NCI-H1436 treated with DMSO at 0.1 percent for 48 hours (cell line): ENCODE measurements at regions not wholly inside any gene's neighbourhood (a gene's known extent, or its start where the extent isn't known, plus 50 kb on each side); places are given as distances from the start of the nearest gene placed in this dataset.
"Not testable (repeated sequence)": the region's sequence is repeated elsewhere in the genome, so short reads cannot be mapped to it uniquely, and the experiment has no call there.

Experiments used
- DNase-seq: peaks from one replicate; lab custom pipeline; 2025; lab: John Stamatoyannopoulos, UW

DNA sequence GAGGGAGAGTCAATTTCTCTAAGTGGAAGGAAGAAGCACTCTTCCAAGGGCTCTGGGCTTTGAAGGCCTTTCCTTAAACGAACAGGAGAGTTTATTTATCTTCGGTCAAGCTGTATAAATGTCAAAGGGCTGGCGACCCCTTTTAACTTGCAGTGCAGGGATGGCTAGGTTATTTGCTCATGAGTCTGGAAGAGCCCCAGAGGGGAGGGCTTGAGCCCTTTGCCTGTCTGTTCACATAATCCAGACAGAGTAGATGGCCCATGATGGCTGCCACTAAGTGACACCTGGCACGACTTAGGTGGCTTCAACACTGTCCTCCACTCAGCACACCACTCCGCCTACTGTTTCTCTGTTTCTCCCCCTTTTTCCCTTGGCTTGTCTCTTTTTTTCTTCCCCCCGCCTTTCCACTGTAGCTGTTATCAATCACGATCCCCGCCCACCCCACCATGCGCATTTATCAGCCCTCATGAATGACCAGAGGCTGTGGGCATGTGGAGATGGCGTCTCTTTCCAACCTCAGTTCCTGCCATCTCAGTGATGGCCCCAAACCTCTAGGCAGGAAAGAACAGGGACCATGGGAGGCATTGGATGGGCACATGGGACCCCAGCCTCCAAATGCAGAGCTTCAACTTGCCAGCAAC is 408.7 kb upstream of the TNRC6C start:
- no peak for DNase-seq

DNA sequence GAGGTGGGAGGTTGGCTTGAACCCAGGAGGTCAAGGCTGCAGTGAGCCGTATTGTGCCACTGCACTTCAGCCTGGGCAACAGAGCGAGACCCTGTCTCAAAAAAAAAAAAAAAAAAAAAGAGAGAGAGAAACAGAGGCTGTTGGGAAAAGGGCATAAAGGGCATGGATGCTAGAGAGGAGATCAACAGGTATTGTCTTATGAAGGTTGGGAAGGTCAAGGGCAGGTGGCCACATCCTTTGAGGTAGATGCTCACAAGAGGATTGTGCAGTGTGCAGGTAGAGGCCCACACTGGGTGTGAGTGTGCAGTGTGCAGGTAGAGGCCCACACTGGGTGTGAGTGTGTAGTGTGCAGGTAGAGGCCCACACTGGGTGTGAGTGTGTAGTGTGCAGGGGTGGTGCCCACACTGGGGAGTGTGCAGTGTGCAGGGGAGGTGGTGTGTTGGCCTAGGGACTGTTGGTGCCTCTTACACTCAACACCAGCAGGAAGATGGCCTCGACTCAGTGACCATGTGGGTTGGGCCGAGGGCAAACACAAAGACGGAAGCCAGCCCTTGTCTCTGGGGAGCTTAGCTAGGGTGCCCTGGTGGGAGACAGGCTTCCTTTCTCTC is 404.9 kb upstream of the TNRC6C start:
- DNase-seq, result no peak

DNA sequence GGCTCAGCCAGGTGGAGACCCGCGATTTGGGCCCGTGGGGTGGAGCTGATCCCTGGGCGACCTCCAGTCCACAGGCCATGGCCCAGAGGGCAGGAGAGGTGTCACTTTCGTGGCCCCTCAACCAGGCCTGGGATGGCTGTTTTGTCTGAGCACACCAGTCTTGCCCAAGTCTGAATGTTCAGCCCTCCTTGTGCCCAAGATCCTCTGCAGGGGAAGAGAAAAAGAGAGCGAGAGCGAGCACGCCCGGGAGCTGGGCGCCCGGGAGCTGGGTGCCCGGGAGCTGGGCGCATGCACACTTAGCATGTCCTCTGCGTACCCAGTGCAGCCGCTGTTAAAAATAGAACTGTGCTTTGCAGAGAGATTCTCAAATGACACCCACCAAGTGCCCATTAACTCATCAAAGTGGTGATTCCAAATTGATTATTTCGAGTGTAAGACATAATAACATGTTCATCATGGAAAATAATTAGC is 403.3 kb upstream of the TNRC6C start:
- peak; percentile 60 for DNase-seq

DNA sequence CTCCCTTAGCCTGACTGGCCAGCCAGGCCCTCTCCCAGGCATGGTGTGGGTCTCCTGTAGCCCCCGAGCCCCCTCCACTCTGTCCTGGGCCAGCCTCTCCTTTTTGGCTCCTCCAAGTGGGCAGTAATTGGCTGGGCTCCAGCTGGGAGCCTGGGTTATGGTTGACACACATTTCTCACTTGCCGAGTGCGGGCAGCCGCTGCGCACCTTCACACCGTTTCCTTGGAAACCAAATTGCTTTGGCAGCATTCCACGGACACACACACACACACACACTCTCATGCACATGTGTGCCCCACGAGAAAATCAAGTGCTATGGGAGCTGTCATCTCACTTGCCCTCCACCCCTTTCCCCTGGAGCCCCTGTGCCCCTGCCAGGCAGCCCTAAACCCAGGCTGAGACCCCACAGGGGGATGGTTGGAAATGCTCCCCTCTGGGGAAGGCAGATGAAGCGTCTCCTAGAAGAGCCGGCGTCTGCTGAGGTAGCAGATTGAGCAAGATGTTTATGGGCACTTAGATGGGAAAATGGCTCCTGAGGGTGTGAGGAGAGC is 402.7 kb upstream of the TNRC6C start:
- DNase-seq, result peak; percentile 36

DNA sequence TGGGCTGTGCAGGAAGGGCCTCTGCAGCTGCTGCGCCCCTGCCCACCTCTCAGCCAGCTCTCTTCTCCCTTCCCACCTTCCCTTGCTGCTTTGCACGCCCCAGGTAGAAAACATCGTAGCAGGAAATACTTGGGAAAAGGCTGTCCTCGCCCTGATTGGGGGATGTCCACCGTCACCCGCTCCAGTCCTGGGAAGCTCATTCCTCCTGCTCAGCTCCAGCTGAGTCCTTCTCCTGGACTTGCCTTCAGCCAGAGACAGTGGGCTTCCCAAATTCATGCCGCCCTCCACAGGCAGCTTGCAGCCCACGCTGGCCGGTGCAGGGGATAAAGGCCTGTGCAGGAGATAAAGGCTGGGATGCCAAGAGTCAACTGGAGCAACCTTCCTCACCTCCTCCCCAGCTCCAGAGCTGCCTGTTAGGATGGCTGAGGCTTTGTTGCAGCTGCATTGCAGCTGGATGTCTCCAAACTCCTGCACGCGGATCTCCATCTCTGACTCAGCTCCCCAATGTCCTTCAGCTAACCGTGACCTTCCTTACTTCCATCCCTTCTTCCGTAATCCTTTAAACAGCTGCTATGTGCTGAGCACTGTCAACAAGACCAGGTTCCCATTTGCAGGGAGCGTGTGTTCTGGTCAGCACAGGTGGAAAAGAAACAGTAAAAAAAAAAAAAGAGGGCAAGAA is 402.0 kb upstream of the TNRC6C start:
- DNase-seq, result no peak

DNA sequence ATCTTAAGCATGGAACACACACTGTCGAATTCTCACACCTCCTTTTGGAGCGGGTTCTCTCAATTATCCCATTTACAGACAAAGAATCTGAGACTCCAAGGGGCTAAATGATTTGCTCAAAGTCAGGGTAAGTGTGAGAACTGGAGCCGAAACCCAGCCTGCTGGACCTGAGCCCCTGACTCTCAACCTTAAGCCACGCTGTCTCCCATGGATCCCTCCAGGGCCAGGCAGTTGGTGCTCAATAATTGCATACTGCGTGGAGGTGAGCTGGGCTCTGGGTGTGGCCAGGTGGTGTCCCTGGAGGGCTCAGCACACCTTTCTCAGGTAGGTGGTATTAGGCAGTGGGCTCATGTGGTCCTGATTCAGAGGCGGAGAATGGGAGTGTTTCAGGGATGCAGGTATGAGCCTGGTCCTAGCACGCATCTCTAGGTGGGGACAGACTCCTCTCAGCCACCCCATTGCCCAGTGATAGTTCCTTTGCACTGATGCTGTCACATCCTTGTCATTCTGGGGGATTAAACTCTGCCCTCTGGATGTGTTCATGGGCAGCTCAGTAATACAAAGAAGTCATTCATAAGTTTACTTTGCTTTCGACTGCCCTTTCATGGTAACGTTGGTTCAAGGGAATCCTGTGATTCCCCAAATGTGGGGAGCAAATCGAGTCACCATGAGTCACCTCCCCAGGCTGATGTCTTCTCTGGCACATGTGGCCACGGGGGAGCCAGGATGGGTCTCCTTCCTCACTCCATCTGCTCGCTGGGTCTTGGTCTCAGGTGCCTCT is 399.5 kb upstream of the TNRC6C start:
- no peak for DNase-seq

DNA sequence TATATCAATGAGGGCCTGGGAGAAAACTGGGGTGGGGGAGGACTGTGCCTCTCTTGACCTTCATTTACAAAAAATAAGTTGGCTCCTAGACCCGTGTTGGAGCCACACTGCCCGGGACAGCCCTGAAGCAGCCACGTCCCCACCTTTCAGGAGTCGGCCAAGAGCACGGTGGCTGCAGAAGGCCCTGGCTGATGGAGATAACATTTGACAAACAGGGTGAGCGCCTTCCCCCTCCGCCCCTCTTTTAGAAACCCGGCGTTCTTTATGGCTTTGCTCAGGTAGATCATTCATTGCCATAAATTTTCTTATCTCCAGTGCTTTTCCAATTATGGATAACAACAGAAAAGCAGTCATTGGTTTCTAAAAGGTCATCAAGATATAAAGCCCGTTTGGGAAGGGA is 398.1 kb upstream of the TNRC6C start:
- DNase-seq, result no peak

DNA sequence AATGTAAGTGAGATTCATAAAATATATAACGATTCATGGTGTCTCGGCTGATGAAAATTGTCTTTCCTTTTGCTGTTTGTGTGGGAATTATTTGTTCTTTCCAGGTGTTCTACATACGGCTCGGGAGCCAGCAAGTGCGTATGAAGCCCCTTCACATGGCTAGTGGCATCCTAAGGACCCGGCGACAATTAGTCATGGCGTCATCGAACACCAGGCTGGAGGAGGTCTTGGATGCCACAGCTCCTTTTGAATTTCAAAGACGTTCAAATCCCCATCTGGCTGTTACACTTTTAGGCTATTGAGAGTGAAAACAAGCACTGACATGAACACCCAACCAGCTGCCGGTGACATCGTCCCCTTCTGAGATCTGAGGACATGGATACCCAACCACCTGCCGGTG is 397.7 kb upstream of the TNRC6C start:
- no peak for DNase-seq

DNA sequence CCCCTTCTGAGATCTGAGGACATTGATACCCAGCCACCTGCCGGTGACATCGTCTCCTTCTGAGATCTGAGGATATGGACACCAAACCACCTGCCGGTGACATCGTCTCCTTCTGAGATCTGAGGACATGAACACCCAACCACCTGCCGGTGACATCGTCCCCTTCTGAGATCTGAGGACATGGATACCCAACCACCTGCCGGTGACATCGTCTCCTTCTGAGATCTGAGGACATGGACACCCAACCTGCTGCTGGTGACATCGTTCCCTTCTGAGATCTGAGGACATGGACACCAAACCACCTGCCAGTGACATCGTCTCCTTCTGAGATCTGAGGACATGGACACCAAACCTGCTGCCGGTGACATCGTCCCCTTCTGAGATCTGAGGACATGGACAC is 396.1 kb upstream of the TNRC6C start:
- not testable (repeated sequence) for DNase-seq

DNA sequence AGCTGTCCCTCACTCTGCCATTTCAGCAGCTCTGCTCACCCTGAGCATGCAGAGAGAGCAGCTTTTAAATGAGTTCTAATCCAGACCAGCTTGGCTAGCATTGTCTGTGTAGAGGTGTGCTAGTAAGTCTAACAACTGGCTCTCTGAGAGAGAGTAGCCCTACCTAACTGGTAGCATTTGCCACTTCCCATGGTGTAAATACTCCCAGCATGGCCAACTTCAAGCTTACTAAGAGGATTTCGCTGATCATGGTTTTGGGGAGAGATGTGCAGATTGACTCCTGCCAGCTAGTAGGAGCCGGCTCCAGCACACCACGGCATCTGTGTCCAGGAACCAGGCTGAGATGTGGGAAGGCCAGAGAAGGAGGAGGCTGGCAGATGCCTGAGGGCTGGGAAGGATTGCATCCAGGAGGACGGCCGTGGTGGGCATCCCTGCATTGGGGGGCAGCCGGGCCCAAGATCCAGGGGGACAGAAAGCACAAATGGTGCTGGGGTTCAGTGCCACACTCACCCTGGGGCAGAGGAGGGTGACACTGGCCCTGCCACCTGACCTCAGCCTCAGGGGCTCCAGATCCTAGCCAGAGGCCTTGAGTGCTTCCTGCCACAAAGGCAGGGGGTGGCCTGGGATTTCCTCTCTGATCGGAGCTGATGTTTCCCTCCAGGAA is 394.9 kb upstream of the TNRC6C start:
- DNase-seq, result no peak

DNA sequence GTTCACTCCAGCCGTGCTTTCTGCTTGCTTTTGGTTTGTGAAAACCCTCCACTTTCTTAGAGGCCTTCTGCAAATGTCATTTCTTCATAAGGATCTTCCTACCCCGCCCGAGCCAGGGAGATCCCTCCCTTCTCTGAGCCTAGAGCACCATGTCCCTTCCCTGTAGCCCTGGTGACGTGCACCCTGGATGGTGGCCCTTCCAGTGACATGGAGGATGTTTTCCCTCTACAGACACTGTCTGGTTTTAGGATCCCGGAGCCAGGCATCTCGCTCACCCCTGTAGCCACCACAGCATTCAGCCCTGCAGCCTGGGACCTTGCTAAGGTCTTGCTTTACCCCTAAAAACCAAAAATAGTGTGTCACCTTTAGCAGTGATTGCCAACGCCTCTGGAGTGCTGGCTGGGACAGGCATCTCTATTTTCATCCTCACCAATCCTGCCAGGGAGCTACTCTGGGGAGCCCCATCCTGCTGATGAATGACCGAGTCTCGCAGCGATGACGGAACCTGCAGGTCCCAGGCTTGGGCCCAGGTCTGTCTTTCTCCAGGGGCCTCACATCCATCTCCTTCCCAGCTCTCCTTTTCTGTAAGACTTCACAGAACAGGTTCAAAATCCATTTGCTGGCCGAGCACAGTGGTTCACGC is 394.1 kb upstream of the TNRC6C start:
- no peak for DNase-seq

DNA sequence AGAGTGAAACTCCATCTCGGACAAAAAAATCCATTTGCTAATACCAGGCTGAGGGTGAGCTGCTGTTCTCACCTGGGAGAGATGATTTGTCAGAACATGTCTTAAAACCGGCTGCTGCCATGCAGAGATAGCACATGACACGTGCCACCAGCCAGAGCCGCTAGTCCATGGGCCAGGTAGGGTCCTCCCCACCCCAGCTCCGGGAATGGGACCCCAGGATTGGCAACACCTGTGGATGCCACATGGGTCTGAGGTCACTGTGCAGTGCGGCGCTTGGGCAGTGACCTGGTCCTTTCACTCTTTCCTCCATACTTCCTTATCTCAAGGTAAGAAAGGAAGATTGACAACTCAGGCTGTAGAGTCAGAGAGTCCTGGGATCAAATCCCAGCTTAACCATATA is 393.3 kb upstream of the TNRC6C start:
- no peak for DNase-seq

DNA sequence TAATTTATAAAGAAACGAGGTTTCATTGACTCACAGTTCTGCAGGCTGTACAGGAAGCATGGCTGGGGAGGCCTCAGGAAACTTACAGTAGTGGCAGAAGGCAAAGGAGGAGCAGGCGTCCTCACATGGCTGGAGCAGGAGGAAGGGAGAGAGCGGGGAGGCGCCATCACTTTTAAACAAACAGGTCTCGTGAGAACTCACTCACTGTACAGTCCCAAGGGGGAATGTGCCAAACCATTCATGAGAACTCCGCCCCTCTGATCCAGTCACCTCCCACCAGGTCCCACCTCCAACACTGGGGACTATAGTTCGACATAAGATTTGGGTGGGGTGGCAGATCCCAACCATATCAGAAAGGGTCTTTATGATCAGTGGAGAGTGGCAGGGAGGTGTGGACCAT is 392.4 kb upstream of the TNRC6C start:
- DNase-seq, result no peak

DNA sequence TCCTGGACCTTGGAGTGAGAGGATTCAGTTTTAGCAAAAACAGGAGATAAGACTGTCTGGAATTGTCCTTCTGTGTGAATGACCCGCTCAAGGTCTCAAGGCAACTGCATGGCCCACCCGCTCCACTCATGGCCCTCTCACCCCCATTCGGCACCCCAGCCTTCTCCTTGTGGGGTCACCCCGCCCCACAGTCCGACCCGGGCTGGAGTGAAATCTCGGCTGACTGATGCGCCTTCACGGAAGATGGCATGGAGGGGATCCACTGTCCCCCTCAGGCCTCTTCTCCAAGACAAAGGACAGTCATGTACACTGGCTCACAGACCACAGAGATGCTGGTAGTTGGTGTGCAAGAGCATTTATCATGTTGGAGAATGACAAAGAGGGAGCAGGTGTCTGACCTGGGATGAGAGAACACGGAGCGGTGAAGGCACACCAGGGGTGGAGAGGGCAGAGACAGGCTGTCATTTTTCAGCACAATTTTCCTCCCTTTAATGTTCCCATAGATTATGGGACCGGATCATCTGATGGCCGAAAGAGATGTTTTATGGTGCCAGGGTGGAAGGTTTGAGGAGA is 391.9 kb upstream of the TNRC6C start:
- DNase-seq, result no peak

DNA sequence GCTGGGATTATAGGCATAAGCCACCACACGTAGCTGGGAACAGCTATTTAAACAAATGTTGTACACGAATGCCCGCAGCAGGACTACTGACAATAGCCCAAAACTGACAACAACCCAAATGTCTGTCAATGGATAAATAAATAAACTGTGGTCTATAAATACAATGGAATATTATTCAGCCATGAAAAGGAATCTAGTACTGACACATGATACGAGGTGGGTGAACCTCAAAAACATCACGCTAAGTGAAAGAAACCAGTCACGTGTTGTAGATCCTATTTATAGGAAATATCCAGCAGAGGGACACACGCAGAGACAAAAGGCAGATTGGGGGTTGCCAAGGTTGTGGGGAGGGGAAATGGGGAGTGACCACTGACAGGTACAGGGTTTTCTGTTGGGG is 390.0 kb upstream of the TNRC6C start:
- no peak for DNase-seq

DNA sequence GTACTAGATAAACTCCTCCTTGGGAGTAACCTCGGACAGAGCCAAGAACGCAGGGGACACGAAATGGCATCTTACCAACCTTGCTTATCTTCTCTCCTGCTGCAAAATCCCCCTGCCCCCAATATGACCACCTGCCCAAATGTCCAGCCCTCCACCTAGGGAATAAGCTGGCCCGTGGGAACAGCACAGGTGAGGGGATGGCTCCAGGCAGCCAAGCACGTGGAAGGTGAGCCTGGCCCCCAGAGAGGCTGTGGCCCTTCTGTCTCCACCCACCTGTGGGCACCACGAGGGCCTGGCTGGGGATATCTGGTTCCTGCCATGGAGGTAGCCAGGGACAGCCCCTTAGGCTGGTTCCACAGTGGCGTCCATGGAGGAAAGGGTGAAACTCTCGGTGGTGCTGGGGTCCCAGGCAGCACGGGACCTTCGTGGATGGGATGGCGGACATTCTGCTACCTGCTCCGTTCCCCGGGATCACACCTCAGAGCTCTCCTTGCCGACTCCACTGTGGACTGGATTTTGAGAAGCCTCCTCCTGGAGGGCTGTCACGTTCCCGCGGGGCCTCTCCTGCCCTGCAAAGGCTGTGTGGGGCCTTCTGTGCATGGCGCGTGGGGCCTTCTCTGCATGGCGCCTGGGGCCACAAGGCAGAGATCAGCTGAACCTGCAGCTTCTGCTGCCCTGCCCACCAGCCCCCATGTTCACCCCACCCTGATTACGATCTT is 388.5 kb upstream of the TNRC6C start:
- no peak for DNase-seq

DNA sequence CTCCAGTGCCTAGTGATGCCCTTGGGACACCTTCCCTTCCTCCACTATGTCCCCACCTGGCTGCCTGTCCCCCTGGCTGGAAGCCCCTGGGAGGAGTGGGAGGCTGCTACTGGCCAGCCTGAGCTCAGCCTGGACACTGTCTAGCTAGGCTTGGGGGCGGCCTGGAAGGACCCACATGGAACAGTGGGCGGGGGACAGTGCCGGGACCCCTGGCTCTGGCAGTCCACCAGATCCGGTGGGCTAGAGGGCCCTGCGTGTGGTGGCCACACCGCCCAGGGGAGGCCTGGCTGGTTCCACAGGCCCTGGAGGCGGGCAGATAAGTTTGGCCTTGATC is 388.0 kb upstream of the TNRC6C start:
- DNase-seq, result no peak

DNA sequence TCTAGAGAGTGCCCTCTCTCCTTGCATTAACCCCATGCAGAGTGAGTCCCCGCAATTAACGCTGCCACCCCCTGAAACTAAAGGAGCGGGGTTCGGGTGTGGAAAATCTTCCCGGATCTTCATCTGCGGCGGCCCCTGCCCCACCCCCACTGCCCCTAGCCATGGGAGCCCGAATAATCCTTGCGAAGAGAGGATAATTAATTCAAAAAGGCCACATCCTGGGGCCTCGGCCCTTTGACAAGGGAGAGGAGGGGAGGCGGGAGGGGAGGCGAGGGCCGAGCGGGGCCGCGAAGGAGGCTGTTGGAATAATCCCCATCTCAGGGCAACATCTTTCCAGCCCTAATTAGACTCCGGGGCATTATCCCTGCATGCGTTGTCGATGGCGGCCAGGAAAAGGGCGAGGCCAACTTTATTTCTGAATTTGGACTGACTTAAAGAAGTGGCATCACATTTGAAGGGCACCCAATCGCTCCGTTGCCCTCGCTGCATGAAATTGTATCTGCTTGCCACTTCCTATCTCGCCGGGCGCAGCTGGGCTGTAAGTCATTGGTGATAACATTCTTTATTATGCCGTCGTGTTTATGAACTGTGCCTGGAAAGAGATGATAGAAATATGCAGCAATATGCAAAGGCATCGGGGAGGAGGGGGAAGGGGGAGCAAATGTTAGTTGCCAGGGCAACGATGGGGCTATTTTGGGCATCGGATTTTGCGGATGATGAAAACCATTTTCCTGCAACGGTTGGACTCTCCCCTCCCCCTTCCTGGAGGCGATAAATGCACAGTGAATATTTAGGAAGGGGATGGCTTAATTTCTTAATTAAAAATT is 387.1 kb upstream of the TNRC6C start:
- DNase-seq, result no peak

DNA sequence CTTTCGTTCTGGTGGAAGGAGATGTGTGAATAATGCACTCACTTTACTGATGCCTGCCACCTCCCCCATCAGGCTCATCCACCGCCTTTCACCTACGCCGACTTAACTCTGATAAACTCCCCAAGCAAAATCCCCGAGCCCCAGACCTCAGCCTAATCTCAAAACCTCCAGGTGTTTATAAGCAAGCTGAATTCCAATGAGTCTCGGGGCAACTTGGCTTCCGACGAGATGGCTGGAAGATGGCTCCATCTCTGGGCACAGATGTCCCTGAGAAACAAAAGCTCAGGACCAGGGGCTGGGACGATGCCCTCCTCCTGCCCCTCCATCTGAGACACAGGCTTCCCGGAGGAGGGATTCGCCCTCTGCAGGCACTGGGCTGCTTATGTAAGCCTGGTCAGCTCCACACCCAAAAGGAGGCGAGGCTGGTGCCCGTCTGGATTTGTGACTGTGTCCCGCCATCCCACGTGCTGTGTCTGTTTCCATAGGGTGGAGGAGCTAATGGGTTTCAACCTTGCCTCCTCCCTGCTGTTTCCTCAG is 386.4 kb upstream of the TNRC6C start:
- no peak for DNase-seq
